Central memory CD8-positive, alpha-beta T cell (primary cell): ENCODE measurements at regions not wholly inside any gene's neighbourhood (a gene's known extent, or its start where the extent isn't known, plus 50 kb on each side); places are given as distances from the start of the nearest gene placed in this dataset.
"Not testable (repeated sequence)": the region's sequence is repeated elsewhere in the genome, so short reads cannot be mapped to it uniquely, and the experiment has no call there.

Experiments used
- ATAC-seq: fragments of 150-1000 bp; cut with Tn5 transposase; replicated peaks from 2 replicates; pipeline ENCODE4 v1.10.0; 2022; ENCODE audit warnings: mild to moderate bottlenecking, moderate FRiP score, moderate number of reproducible peaks; ENCODE audit not compliant: poor library complexity, severe bottlenecking; ENCODE audit errors: extremely low read depth
- DNase-seq, 2 donors: peaks; one replicate each; pipeline ENCODE4 v3.0.0; 2021; ENCODE audit warnings: low spot score in 2 of 2
- H3K27ac Mint-ChIP-seq: one replicate; pipeline ENCODE4 v1.8.0; 2022; ENCODE audit warnings: low read depth, mild to moderate bottlenecking, moderate library complexity, mixed read lengths
- H3K27me3 Mint-ChIP-seq: one replicate; pipeline ENCODE4 v1.8.0; 2022; ENCODE audit warnings: mixed read lengths
- H3K36me3 Mint-ChIP-seq: one replicate; pipeline ENCODE4 v1.8.0; 2022; ENCODE audit warnings: mild to moderate bottlenecking, moderate library complexity, mixed read lengths; ENCODE audit not compliant: insufficient read depth
- H3K4me1 Mint-ChIP-seq: one replicate; pipeline ENCODE4 v1.8.0; 2022; ENCODE audit warnings: mixed read lengths
- H3K4me3 Mint-ChIP-seq: one replicate; pipeline ENCODE4 v1.8.0; 2022; ENCODE audit warnings: mild to moderate bottlenecking, moderate library complexity, mixed read lengths
- H3K9me3 Mint-ChIP-seq: one replicate; pipeline ENCODE4 v1.8.0; 2022; ENCODE audit warnings: mixed read lengths

GRCh38 chr6:9745966-9746365 lies 668.9 kb downstream of the TFAP2A start:
- Mint-ChIP-seq H3K36me3 (no peaks in the 10 kb centered on the region), H3K27me3 (no peaks in the 10 kb centered on the region), H3K27ac (no peak overlapping the region), H3K4me1 (no peaks in the 10 kb centered on the region), H3K4me3 (no peak overlapping the region), H3K9me3 (peaks cover 6% of the 10 kb centered on the region)
- DNase-seq = no peak
- no peak for ATAC-seq

GRCh38 chr6:9745476-9745875 lies 669.4 kb downstream of the TFAP2A start:
- Mint-ChIP-seq H3K4me1 (no peaks in the 10 kb centered on the region), H3K4me3 (no peak overlapping the region), H3K36me3 (no peaks in the 10 kb centered on the region), H3K9me3 (peaks cover 9% of the 10 kb centered on the region), H3K27ac (no peak overlapping the region), H3K27me3 (no peaks in the 10 kb centered on the region)
- DNase-seq (no peak), ATAC-seq (no peak)

- Mint-ChIP-seq H3K4me3 (no peak overlapping the region), H3K27me3 (no peaks in the 10 kb centered on the region), H3K36me3 (no peaks in the 10 kb centered on the region), H3K27ac (no peak overlapping the region), H3K9me3 (peaks cover 13% of the 10 kb centered on the region), H3K4me1 (no peaks in the 10 kb centered on the region)
- DNase-seq (no peak), ATAC-seq (no peak)
These were observed 670.8 kb downstream of the TFAP2A start for GRCh38 chr6:9744119-9744518.

GRCh38 chr6:9732056-9732455 lies 682.8 kb downstream of the TFAP2A start:
- no peaks in the 10 kb centered on the region for H3K36me3 Mint-ChIP-seq

GRCh38 chr6:9725776-9726175 lies 689.1 kb downstream of the TFAP2A start:
- H3K4me3 Mint-ChIP-seq, H3K36me3 Mint-ChIP-seq, DNase-seq, H3K4me1 Mint-ChIP-seq, H3K27me3 Mint-ChIP-seq, ATAC-seq, H3K27ac Mint-ChIP-seq: not testable (repeated sequence)
- H3K9me3 Mint-ChIP-seq = peaks cover 18% of the 10 kb centered on the region

More at GRCh38 chr6:9732056-9732455, 682.8 kb downstream of the TFAP2A start:
- no peak overlapping the region for H3K4me3 Mint-ChIP-seq
- no peaks in the 10 kb centered on the region for H3K4me1 Mint-ChIP-seq
- H3K27ac Mint-ChIP-seq = no peak overlapping the region
- H3K9me3 Mint-ChIP-seq = peaks cover 16% of the 10 kb centered on the region
- no peak for ATAC-seq
- no peak for DNase-seq
- no peaks in the 10 kb centered on the region for H3K27me3 Mint-ChIP-seq

- ATAC-seq (no peak), DNase-seq (no peak)
- Mint-ChIP-seq H3K27ac (no peak overlapping the region), H3K27me3 (no peaks in the 10 kb centered on the region), H3K9me3 (no peaks in the 10 kb centered on the region), H3K36me3 (no peaks in the 10 kb centered on the region), H3K4me1 (no peaks in the 10 kb centered on the region), H3K4me3 (no peak overlapping the region)
These were observed 697.3 kb downstream of the TFAP2A start for GRCh38 chr6:9717568-9717967.

GRCh38 chr6:9711365-9711764 lies 703.5 kb downstream of the TFAP2A start:
- H3K27me3 Mint-ChIP-seq = no peaks in the 10 kb centered on the region
- DNase-seq = no peak
- H3K36me3 Mint-ChIP-seq = no peaks in the 10 kb centered on the region
- H3K4me1 Mint-ChIP-seq = no peaks in the 10 kb centered on the region
- H3K9me3 Mint-ChIP-seq = no peaks in the 10 kb centered on the region
- no peak overlapping the region for H3K4me3 Mint-ChIP-seq
- no peak overlapping the region for H3K27ac Mint-ChIP-seq
- no peak for ATAC-seq

GRCh38 chr6:9710574-9710973 lies 704.3 kb downstream of the TFAP2A start:
- H3K27ac Mint-ChIP-seq = no peak overlapping the region
- ATAC-seq (no peak), DNase-seq (no peak)
- no peaks in the 10 kb centered on the region for H3K36me3 Mint-ChIP-seq
- no peak overlapping the region for H3K4me3 Mint-ChIP-seq
- H3K4me1 Mint-ChIP-seq = no peaks in the 10 kb centered on the region
- H3K27me3 Mint-ChIP-seq = no peaks in the 10 kb centered on the region
- no peaks in the 10 kb centered on the region for H3K9me3 Mint-ChIP-seq

- no peaks in the 10 kb centered on the region for H3K9me3 Mint-ChIP-seq
- H3K27me3 Mint-ChIP-seq = no peaks in the 10 kb centered on the region
- peaks cover 2% of the 10 kb centered on the region for H3K36me3 Mint-ChIP-seq
- no peak overlapping the region for H3K27ac Mint-ChIP-seq
- no peak for ATAC-seq
- H3K4me3 Mint-ChIP-seq = no peak overlapping the region
- DNase-seq = no peak
- no peaks in the 10 kb centered on the region for H3K4me1 Mint-ChIP-seq
These were observed 706.3 kb downstream of the TFAP2A start for GRCh38 chr6:9708600-9708999.

- ATAC-seq = no peak
- Mint-ChIP-seq H3K27me3 (no peaks in the 10 kb centered on the region), H3K4me1 (no peaks in the 10 kb centered on the region), H3K36me3 (peaks cover 2% of the 10 kb centered on the region), H3K9me3 (peaks cover 6% of the 10 kb centered on the region), H3K27ac (no peak overlapping the region), H3K4me3 (no peak overlapping the region)
- DNase-seq = no peak
These were observed 709.9 kb downstream of the TFAP2A start for GRCh38 chr6:9704989-9705388.

- Mint-ChIP-seq H3K4me3 (no peak overlapping the region), H3K27me3 (no peaks in the 10 kb centered on the region), H3K36me3 (peaks cover 2% of the 10 kb centered on the region), H3K4me1 (no peaks in the 10 kb centered on the region), H3K9me3 (peaks cover 6% of the 10 kb centered on the region), H3K27ac (no peak overlapping the region)
- ATAC-seq = no peak
- DNase-seq = no peak
These were observed 712.0 kb downstream of the TFAP2A start for GRCh38 chr6:9702914-9703313.

GRCh38 chr6:9699888-9700287 lies 715.0 kb downstream of the TFAP2A start:
- Mint-ChIP-seq H3K27ac (no peak overlapping the region), H3K27me3 (no peaks in the 10 kb centered on the region), H3K4me3 (no peak overlapping the region), H3K9me3 (peaks cover 13% of the 10 kb centered on the region), H3K36me3 (no peaks in the 10 kb centered on the region), H3K4me1 (no peaks in the 10 kb centered on the region)
- DNase-seq = no peak
- ATAC-seq = no peak

GRCh38 chr6:9697263-9697931 lies 717.5 kb downstream of the TFAP2A start:
- no peak for DNase-seq
- no peaks in the 10 kb centered on the region for H3K4me1 Mint-ChIP-seq
- no peaks in the 10 kb centered on the region for H3K36me3 Mint-ChIP-seq
- H3K27ac Mint-ChIP-seq = no peak overlapping the region
- ATAC-seq = no peak
- H3K4me3 Mint-ChIP-seq = no peak overlapping the region
- H3K27me3 Mint-ChIP-seq = no peaks in the 10 kb centered on the region
- peaks cover 11% of the 10 kb centered on the region for H3K9me3 Mint-ChIP-seq
